Kidney epithelial cell (primary cell): ENCODE measurements at regions not wholly inside any gene's neighbourhood (a gene's known extent, or its start where the extent isn't known, plus 50 kb on each side); places are given as distances from the start of the nearest gene placed in this dataset.

Experiments used
- DNase-seq: peaks from one replicate; pipeline ENCODE4 v3.0.0-alpha.2; 2010; ENCODE audit warnings: low read depth
- H3K27me3 ChIP-seq: 2 replicates; pipeline ENCODE4 v1.6.0; 2011; ENCODE audit warnings: low read length; ENCODE audit not compliant: control insufficient read depth, insufficient read depth
- H3K36me3 ChIP-seq: 2 replicates; pipeline ENCODE4 v1.5.1; 2011; ENCODE audit warnings: low read length; ENCODE audit not compliant: control insufficient read depth, insufficient read depth
- H3K4me3 ChIP-seq: 2 replicates; pipeline ENCODE4 v1.5.1; 2011; ENCODE audit warnings: low read depth, mild to moderate bottlenecking, control low read depth, low read length
- CTCF ChIP-seq: IDR thresholded peaks from 2 replicates; pipeline ENCODE4 v1.5.1; 2011; ENCODE audit warnings: mild to moderate bottlenecking, moderate library complexity, low read length, control low read depth, inconsistent platforms; ENCODE audit not compliant: insufficient read depth, poor library complexity, severe bottlenecking

DNA sequence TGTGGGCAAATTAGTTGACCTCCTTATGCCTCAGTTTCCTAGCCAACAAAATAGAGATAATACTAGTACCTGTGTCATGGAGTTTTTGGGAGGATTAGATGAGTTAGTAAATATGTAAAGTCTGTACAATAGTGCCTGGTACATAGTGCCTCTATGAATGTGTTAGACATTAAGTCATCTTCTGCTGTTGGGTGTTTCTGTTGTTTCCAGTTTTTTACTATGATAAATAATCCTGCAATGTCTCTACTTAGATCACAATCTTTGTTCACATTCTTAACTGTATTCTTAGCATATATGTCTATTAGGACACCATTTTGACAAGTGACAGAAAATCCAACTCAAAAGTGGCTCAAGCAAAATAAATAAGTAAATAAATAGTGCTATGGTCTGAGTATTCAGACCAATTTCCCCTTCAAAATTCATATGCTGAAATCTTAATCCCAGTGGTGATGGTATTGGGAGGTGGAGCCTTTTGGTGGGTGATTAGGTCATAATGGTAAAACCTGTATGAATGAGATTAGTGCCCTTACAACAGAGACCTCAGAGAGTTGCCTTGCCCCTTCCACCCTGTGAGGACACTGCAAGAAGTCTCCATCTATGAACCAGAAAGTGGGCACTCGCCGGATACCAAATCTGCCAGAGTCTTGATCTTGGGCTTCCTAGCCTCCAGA, 84.3 kb downstream of the DIRAS3 start:
- no peaks in the 10 kb centered on the region for H3K27me3 ChIP-seq
- no peaks in the 10 kb centered on the region for H3K36me3 ChIP-seq
- no peak for TF ChIP-seq CTCF

GRCh38 chr1:67963263-67963662, 87.2 kb downstream of the DIRAS3 start:
- no peaks in the 10 kb centered on the region for H3K27me3 ChIP-seq
- no peak for TF ChIP-seq CTCF
- H3K4me3 ChIP-seq, result no peak overlapping the region
- no peaks in the 10 kb centered on the region for H3K36me3 ChIP-seq
- DNase-seq, result no peak

More for the DNA sequence above, 84.3 kb downstream of the DIRAS3 start:
- no peak for DNase-seq
- H3K4me3 ChIP-seq, result no peak overlapping the region

DNA sequence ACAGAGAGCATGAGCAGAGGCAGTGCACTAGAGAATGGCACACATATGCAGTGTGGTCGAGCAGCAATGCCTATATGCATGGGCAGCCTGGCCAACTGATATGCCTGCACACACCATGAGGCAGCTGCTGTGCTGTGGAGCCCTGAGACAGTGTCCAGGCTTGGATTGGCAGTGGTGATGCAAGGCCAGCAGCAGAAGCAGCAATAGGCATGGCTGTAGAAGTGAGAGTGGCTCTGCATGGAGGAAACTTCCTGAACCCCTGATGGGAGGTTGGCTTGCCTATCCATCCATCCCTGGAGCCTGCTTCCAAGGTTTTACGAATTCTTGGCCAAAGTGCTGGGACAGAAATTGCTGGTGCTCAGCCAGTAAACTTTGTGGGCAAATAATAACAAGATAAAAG, 89.7 kb downstream of the DIRAS3 start:
- no peak for TF ChIP-seq CTCF
- no peak for DNase-seq
- no peaks in the 10 kb centered on the region for H3K27me3 ChIP-seq
- H3K36me3 ChIP-seq, result no peaks in the 10 kb centered on the region
- H3K4me3 ChIP-seq, result no peak overlapping the region

- no peak for DNase-seq
- Histone ChIP-seq H3K36me3 (no peaks in the 10 kb centered on the region), H3K4me3 (no peak overlapping the region), H3K27me3 (no peaks in the 10 kb centered on the region)
- TF ChIP-seq CTCF, result no peak
Observed at GRCh38 chr1:67958472-67958871, 92.0 kb downstream of the DIRAS3 start.

- no peak for TF ChIP-seq CTCF
- H3K4me3 ChIP-seq, result no peak overlapping the region
- H3K36me3 ChIP-seq, result no peaks in the 10 kb centered on the region
- H3K27me3 ChIP-seq, result no peaks in the 10 kb centered on the region
- DNase-seq, result no peak
Observed at GRCh38 chr1:67957066-67957465, 93.4 kb downstream of the DIRAS3 start.

DNA sequence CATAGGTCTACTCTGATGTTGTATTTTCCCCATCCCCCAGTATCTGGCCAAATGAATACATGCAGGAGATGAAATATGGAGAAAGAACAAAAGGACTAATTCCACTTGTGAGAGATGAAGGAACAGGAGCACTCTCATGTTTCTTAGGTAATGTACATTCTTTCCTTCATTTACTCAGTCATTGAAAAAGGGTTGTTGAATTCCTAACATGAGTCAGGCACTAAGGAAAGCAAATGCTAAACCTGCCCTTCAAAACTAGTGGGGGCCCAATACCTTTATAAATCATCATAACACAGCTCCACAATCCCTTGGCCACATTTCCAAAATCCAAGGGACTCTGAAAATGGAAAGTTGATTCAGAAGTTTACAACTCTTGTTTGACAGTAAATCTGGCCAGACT, 94.3 kb downstream of the DIRAS3 start:
- Histone ChIP-seq H3K4me3 (no peak overlapping the region), H3K36me3 (no peaks in the 10 kb centered on the region), H3K27me3 (no peaks in the 10 kb centered on the region)
- no peak for TF ChIP-seq CTCF
- DNase-seq, result no peak
